Astrocyte of the hippocampus (primary cell): ENCODE measurements at regions not wholly inside any gene's neighbourhood (a gene's known extent, or its start where the extent isn't known, plus 50 kb on each side); places are given as distances from the start of the nearest gene placed in this dataset.

Source experiments
- DNase-seq: peaks from one replicate; pipeline ENCODE4 v3.0.0; 2011; ENCODE audit warnings: low read depth, low spot score

DNA sequence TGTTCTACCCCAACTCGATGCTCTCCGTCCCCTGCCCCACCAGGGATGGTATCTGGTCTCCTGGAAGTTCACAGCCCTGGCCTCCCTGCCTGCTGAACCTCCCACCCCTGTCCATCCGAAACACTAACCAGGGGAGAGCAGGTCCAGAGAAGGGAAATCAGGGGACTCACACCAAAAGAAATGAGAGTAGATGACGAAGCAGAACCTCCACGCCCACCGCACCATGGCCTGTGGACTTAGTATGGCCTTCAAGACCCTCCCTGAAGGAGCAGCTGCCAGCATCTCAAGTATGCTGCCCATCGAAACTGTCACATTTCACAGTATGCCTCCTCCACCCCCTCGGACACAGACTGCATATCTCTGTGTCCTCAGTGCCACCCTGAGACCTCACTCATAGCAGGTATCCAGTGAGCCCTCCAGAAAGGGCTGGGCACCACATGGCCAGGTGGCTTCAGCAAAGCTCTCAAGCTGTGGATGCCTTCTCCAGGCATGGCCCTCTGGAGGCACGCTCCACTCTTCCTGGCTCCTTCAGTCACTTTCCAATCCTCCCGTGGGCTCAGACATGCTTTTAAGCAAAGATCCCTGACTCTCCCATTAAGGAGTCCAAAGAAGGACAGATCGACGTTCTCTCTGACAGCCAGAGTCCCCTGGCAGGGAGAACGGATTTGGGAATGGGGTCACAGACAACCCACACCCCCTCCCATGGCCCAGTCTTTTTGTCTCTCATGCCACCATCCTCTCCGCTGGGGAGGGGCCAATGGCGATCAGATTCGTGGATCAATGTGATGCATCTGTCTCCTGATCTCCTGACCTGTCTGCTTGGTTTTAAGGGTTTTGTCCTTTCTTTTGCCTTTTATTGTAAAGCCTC lies 158.4 kb downstream of the ANKRD60 start:
- DNase-seq: no peak

GRCh38 chr20:58069207-58069606 lies 159.2 kb downstream of the ANKRD60 start:
- DNase-seq: no peak

DNA sequence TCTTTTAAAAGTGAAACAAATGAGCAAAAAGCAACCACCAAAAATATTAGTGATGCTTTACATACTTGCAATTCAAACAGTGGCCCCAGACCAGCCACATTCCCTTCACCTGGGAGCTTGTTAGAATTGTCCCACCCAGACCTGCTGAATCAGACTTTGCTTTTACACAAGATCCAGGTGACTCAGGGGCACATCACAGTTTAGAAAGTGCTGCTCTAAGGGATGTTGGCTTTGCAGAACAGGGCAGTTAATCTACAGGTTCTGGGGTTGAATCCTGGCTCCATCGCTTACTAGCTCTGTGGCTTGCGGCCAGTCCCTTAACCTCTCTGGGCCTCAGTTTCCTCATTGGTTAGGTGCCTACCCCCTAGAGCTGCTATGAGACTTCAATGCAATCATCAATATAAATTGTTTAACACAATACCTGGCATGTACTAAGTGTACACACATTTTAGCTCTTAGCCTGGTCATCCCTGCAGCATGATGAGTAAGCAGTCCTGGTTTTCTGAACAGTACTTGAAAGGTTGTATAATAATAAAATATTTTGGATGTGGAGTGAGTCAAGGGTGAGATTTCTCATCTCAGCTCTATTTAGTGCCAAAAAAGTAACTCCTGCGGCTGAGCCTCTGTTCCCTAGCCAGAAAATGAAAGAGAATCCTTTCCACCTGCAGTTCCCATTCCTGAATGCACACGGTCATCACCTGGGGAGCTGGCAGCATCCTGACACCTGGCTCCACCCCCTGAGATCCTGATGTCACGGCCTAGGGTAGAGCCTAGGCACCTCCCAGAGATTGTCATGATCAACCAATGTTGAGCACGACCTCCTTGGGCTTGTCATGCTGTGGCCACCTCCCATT lies 162.7 kb downstream of the ANKRD60 start:
- peak; percentile 39 for DNase-seq

- peak; percentile 53 for DNase-seq
Measured at GRCh38 chr20:58064411-58065010, 163.9 kb downstream of the ANKRD60 start.

DNA sequence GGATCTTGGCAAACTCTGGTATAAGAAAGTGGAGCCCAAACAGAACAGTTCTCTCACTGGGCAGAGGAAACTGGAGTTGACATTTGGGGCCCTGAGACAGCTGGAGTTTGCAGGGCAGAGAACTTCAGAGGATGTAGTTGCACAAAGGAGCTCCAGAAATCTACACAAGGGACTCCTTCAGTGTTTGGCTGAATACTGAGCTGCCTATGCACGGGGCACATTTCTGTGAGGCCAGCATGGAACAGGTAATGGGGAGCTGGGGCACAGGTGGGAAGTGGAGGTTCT lies 169.3 kb downstream of the ANKRD60 start:
- DNase-seq: no peak

DNA sequence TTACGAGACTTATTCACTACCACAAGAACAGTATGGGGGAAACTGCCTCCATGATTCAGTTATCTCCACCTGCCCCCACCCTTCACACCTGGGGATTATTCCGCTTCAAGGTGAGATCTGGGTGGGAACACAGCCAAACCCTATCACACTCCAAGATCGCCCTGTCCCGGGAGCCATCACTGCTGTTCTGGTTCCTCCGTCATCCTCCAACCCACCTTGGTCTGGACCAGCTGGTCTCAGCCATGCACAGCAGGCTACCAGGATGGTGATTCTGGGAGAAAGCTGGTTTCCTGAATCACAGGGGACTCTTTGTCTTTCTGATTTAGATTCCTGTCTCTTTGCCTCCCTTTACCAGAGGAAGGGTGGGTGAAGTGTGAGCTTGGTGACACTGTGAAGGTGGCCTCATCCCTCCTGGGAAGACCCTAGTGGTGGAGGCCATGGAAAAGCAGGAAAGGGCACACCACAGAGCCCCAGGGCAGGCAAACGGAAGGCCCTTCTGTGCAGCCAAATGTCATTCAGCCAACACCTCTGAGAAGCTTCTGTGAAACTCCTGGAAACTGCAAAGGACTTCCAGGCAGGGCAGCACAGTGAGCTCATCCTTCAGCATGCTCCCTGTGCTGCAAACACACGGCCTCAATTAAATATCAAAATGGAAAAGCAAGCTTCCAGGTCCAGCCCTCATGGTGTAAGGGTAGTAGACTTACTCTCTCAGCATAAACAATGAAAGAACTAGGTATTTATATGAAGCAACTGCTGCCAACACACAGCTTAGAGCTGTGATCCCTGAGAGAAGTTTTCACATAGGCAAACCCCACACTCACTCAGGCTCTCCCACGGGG lies 169.8 kb downstream of the ANKRD60 start:
- DNase-seq: no peak

DNA sequence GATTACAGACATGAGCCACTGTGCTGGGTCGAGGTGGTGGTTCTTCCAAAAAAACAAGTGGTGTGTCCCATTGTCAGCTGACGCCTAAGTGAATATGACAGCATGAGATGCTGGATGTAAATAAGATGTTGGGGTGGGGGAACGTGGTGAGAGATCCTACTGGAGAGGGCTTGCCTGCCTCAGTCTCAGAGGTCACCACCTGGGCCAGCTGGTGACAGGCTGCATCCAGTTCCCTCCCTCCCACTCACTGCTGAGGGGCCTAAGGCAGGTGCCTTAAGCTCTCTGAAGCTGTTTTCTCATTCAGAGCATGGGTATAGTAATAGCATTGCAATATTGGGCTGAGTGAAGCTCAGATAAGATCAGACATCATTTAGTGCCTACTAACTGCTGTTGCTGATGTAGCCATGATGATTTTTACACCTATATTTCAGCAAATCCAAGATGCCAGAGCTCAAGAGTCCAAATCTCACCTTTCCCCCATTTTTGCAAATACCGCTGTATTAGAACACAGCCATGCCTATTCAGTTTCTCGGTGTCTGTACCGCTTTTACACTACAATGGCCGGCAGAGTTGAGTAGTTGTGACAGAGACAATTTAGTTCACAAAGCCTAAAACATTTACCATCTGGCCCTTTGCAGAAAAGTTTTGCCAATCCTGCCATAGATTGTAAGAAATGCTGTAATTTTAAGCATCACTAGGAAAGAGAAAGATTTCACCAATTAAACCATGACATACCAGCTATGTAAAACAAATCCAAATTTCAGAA lies 171.3 kb downstream of the ANKRD60 start:
- DNase-seq: no peak

DNA sequence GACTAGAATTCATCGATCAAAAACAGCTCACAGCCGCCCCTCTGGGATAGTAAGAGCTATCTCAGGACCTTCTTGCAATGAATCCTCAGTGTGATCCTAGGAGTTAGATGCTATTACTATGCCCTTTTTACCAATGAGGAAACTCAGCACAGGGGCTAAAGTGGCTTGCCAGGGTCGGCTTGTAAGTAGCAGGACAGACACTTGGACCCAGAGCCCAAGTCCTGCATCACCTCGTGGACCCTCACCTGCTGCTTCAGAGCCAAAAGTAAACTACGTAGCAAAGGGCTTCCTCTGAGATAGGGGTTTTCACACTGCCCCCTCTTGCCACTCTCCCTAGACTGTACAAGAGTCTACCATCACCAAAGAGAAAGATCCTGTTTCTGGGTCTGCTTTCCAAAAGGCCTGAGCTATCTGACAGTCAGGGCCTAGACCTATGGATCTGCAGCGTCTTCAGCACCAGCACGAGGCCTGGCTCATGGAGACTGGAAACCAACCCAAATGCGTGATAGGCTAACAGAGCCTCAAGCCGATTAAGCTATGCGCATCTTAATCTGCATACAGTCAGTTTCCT lies 172.3 kb downstream of the ANKRD60 start:
- no peak for DNase-seq

DNA sequence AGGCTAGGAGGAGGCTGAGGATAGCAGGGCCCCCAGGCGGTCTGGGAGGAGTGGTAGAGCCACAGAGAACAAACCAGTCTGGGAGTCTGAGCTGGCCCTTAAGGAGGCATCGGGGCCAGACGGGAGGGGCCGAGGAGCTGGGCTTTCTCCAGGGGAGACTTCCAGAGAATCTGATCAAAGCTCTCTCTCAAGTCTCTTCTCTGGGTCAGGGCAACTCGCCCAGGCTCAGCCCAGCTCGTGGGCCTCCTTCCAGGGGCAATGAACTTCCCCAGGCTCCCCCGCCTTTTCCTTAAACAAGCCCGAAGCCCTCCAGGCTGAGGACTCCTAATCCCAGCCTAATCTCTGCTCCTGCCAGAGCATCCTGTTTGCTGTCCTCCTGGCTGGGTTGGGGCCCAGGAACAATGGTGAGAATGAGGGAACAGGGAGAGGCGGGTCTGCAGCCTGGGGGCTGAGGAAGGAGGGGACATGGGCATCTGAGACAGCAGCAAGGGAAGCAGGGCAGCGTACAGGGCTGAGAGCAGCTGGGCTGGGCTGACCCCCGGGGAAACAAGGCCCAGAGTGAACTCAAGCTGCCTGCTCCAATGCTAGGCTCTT lies 173.6 kb downstream of the ANKRD60 start:
- DNase-seq: peak; percentile 47

- no peak for DNase-seq
Measured at GRCh38 chr20:58054082-58054779, 174.2 kb downstream of the ANKRD60 start.

GRCh38 chr20:58053391-58054055 lies 174.9 kb downstream of the ANKRD60 start:
- no peak for DNase-seq

GRCh38 chr20:58051367-58051766 lies 177.1 kb downstream of the ANKRD60 start:
- no peak for DNase-seq

DNA sequence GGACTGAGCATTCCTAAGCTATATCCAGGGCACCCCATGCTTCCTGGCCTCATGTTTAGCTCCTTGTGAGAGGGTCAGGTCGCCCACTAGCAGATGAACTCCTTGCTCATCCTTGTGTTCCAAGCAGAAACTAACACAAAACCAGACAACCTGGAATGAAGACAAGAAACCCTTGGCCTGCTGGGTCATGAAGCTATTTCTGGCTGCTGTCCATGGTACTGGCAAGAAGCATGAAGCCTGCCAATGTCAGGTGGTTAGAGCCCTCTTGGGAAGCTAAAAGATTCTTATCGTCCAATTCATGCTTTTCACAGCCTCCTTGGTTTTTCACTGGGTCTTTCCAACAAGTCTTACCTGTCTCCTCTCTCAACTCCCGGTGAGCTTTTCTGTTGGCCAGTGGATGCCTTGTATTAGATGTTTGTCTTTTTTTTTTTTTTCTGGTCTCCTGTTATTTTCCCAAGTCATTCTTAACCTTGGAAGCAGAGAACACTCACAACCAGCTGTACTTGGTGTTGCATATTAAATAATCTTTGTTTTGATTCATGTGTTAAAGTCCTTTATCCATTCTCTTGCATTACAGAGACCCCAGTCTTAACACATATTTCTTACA lies 180.3 kb downstream of the ANKRD60 start:
- peak; percentile 85 for DNase-seq

GRCh38 chr20:58046311-58046710 lies 182.1 kb downstream of the ANKRD60 start:
- DNase-seq: no peak

GRCh38 chr20:58045579-58045978 lies 182.9 kb downstream of the ANKRD60 start:
- DNase-seq: no peak

GRCh38 chr20:58044931-58045555 lies 183.4 kb downstream of the ANKRD60 start:
- no peak for DNase-seq

GRCh38 chr20:58044286-58044685 lies 184.2 kb downstream of the ANKRD60 start:
- DNase-seq: no peak
